ENCODE measurements at regions not wholly inside any gene's neighbourhood (a gene's known extent, or its start where the extent isn't known, plus 50 kb on each side); places are given as distances from the start of the nearest gene placed in this dataset.

- Mint-ChIP-seq H3K9me3 (ENCODE audit: unreplicated experiment) (no peaks in the 10 kb centered on the region), H3K4me1 (ENCODE audit: low read depth, unreplicated experiment) (peaks cover 14% of the 10 kb centered on the region), H3K27me3 (ENCODE audit: low read depth, unreplicated experiment) (no peaks in the 10 kb centered on the region), H3K4me3 (ENCODE audit: unreplicated experiment) (no peak overlapping the region), H3K27ac (ENCODE audit: unreplicated experiment) (peak overlapping the region; percentile 55), H3K36me3 (ENCODE audit: low read depth, unreplicated experiment) (no peaks in the 10 kb centered on the region)
- Histone ChIP-seq H3K27me3 (ENCODE audit: insufficient read depth, low read length) (no peaks in the 10 kb centered on the region), H3K27ac (ENCODE audit: low read depth, low read length) (no peak overlapping the region), H3K4me2 (ENCODE audit: low read length) (no peak overlapping the region), H3K4me1 (ENCODE audit: insufficient read depth, low read length) (no peaks in the 10 kb centered on the region), H3K36me3 (ENCODE audit: insufficient read depth, low read length) (no peaks in the 10 kb centered on the region), H3K9ac (ENCODE audit: low read length) (no peak overlapping the region), H3K79me2 (ENCODE audit: insufficient read depth, low read length) (no peaks in the 10 kb centered on the region), H2AFZ (ENCODE audit: low read depth, low read length) (no peak overlapping the region), H4K20me1 (ENCODE audit: insufficient read depth, low read length) (no peaks in the 10 kb centered on the region), H3K4me3 (ENCODE audit: insufficient read depth, low read depth, low read length) (no peak overlapping the region), H3K9me3 (ENCODE audit: insufficient read depth, low read depth, low read length) (no peaks in the 10 kb centered on the region)
- DNase-seq (ENCODE audit: low read depth) (peak; percentile 54), FAIRE-seq (no peak)
- TF ChIP-seq EZH2 (IDR thresholded peaks at IDR 0.05; ENCODE audit: insufficient read depth, low read length) = no peak
- TF ChIP-seq CTCF (IDR thresholded peaks at IDR 0.05; ENCODE audit: insufficient read depth, low read depth, low read length) = no peak
Measured at GRCh38 chr13:77833331-77833863, 85.2 kb downstream of the EDNRB start.

DNA sequence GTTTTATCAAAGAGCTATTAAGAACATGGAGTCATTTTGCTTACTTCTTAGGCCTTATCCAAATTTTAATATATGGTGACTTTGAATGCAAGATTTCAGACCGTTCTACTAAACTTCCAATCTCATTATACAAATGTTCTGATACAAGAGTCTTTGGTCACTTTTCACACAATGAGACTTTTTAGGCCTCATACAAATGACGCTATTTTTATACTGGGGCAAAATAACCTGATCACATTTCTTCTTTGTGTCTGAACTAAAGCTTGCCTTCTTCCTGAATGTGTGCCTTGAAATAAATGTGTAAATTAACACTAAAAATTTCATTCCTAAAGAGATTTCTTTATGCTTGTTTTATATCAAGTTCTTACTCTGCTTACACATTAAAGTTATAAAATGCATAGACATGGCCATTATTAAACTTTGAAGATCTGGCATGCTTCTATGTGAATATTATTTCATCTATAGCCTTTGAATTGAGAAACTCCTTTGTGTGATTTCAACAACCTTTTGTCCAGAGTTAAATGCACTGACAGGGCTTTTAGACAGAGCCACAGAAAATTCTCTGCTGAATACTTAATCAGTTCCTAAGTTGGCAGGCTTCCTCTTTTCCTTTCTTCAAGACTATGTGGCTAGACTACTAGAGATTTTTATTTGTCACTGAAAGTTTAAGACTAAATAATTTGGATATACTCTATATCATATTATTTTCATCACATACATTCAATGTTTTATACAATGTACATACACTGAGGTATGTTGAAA lies 86.1 kb downstream of the EDNRB start:
- H3K36me3 Mint-ChIP-seq (ENCODE audit: low read depth, unreplicated experiment) = no peaks in the 10 kb centered on the region

More for the DNA sequence above, 86.1 kb downstream of the EDNRB start:
- Histone ChIP-seq H3K9me3 (ENCODE audit: insufficient read depth, low read depth, low read length) (no peaks in the 10 kb centered on the region), H4K20me1 (ENCODE audit: insufficient read depth, low read length) (no peaks in the 10 kb centered on the region), H3K79me2 (ENCODE audit: insufficient read depth, low read length) (no peaks in the 10 kb centered on the region), H3K27ac (ENCODE audit: low read depth, low read length) (no peak overlapping the region), H3K4me1 (ENCODE audit: insufficient read depth, low read length) (no peaks in the 10 kb centered on the region), H3K9ac (ENCODE audit: low read length) (no peak overlapping the region), H3K4me3 (ENCODE audit: insufficient read depth, low read depth, low read length) (no peak overlapping the region), H3K27me3 (ENCODE audit: insufficient read depth, low read length) (no peaks in the 10 kb centered on the region), H2AFZ (ENCODE audit: low read depth, low read length) (no peak overlapping the region), H3K36me3 (ENCODE audit: insufficient read depth, low read length) (no peaks in the 10 kb centered on the region), H3K4me2 (ENCODE audit: low read length) (no peak overlapping the region)
- Mint-ChIP-seq H3K27ac (ENCODE audit: unreplicated experiment) (peak overlapping the region; percentile 55), H3K27me3 (ENCODE audit: low read depth, unreplicated experiment) (no peaks in the 10 kb centered on the region), H3K4me1 (ENCODE audit: low read depth, unreplicated experiment) (peaks cover 14% of the 10 kb centered on the region), H3K4me3 (ENCODE audit: unreplicated experiment) (no peak overlapping the region), H3K9me3 (ENCODE audit: unreplicated experiment) (no peaks in the 10 kb centered on the region)
- DNase-seq (ENCODE audit: low read depth) = peak; percentile 26
- FAIRE-seq = no peak
- TF ChIP-seq EZH2 (IDR thresholded peaks at IDR 0.05; ENCODE audit: insufficient read depth, low read length) (no peak), CTCF (IDR thresholded peaks at IDR 0.05; ENCODE audit: insufficient read depth, low read depth, low read length) (no peak)
